ENCODE measurements at regions not wholly inside any gene's neighbourhood (a gene's known extent, or its start where the extent isn't known, plus 50 kb on each side); places are given as distances from the start of the nearest gene placed in this dataset.
A peak's percentile ranks its signal among the peaks of the same experiment; 100 is the strongest.

GRCh38 chr17:72518159-72518732, 397.4 kb downstream of the SOX9 start:
- DNase-seq (ENCODE audit: low read depth): no peak

- DNase-seq (ENCODE audit: low read depth): no peak
Measured at GRCh38 chr17:72518753-72519597, 398.2 kb downstream of the SOX9 start.

- no peak for DNase-seq (ENCODE audit: low read depth)
Measured at GRCh38 chr17:72519598-72519936, 398.7 kb downstream of the SOX9 start.

GRCh38 chr17:72520665-72521303, 400.0 kb downstream of the SOX9 start:
- DNase-seq (ENCODE audit: low read depth): no peak

- DNase-seq (ENCODE audit: low read depth): no peak
Measured at GRCh38 chr17:72523491-72523890, 402.7 kb downstream of the SOX9 start.

GRCh38 chr17:72525225-72526015, 404.6 kb downstream of the SOX9 start:
- DNase-seq (ENCODE audit: low read depth): no peak

- no peak for DNase-seq (ENCODE audit: low read depth)
Measured at GRCh38 chr17:72526769-72527168, 405.9 kb downstream of the SOX9 start.

- DNase-seq (ENCODE audit: low read depth): no peak
Measured at GRCh38 chr17:72527789-72528188, 407.0 kb downstream of the SOX9 start.

GRCh38 chr17:72528683-72529082, 407.9 kb downstream of the SOX9 start:
- DNase-seq (ENCODE audit: low read depth): no peak

GRCh38 chr17:72529386-72529785, 408.6 kb downstream of the SOX9 start:
- DNase-seq (ENCODE audit: low read depth): peak; percentile 76

- no peak for DNase-seq (ENCODE audit: low read depth)
Measured at GRCh38 chr17:72530454-72530853, 409.6 kb downstream of the SOX9 start.

GRCh38 chr17:72531729-72532128, 410.9 kb downstream of the SOX9 start:
- DNase-seq (ENCODE audit: low read depth): no peak

- no peak for DNase-seq (ENCODE audit: low read depth)
Measured at GRCh38 chr17:72534265-72534664, 413.4 kb downstream of the SOX9 start.

GRCh38 chr17:72534776-72535175, 414.0 kb downstream of the SOX9 start:
- no peak for DNase-seq (ENCODE audit: low read depth)

GRCh38 chr17:72535346-72535745, 414.5 kb downstream of the SOX9 start:
- DNase-seq (ENCODE audit: low read depth): no peak

- no peak for DNase-seq (ENCODE audit: low read depth)
Measured at GRCh38 chr17:72535779-72536178, 415.0 kb downstream of the SOX9 start.

GRCh38 chr17:72536788-72537187, 416.0 kb downstream of the SOX9 start:
- no peak for DNase-seq (ENCODE audit: low read depth)

GRCh38 chr17:72538443-72538842, 417.6 kb downstream of the SOX9 start:
- DNase-seq (ENCODE audit: low read depth): no peak

GRCh38 chr17:72538901-72539352, 418.1 kb downstream of the SOX9 start:
- DNase-seq (ENCODE audit: low read depth): no peak

- DNase-seq (ENCODE audit: low read depth): peak; percentile 78
Measured at GRCh38 chr17:72539981-72540897, 419.4 kb downstream of the SOX9 start.

GRCh38 chr17:72542317-72542716, 421.5 kb downstream of the SOX9 start:
- no peak for DNase-seq (ENCODE audit: low read depth)
